CD14-positive monocyte (primary cell): ENCODE measurements at regions not wholly inside any gene's neighbourhood (a gene's known extent, or its start where the extent isn't known, plus 50 kb on each side); places are given as distances from the start of the nearest gene placed in this dataset.

Experiments used
- DNase-seq, 3 donors: peaks; one replicate each; pipeline ENCODE4 v3.0.0-alpha.2; 2011 to 2022
- H2AFZ ChIP-seq: 2 replicates; pipeline ENCODE4 v1.6.0; 2012; ENCODE audit warnings: mild to moderate bottlenecking, low read depth, low read length, inconsistent platforms; ENCODE audit not compliant: insufficient read depth, poor library complexity, severe bottlenecking
- H3K27ac ChIP-seq, 2 donors: 1 replicate in 1 of 2; 2 replicates in 1 of 2; pipeline ENCODE4 v1.5.1; 2012 to 2013; ENCODE audit warnings: low read length in 2 of 2, control low read depth in 1 of 2, inconsistent platforms in 1 of 2, low read depth in 1 of 2, mild to moderate bottlenecking in 1 of 2
- H3K27me3 ChIP-seq, 2 donors: one replicate each; pipeline versions ENCODE4 v1.6.0 to v1.6.1; 2011 to 2013; ENCODE audit warnings: low read length in 2 of 2; ENCODE audit not compliant: control insufficient read depth in 2 of 2, insufficient read depth in 2 of 2
- H3K36me3 ChIP-seq, 2 donors: replicated peaks in 1 of 2; 1 replicate in 1 of 2; 2 replicates in 1 of 2; pipeline versions ENCODE4 v1.5.1 to v1.6.1; 2012 to 2013; ENCODE audit warnings: low read length in 2 of 2, control low read depth in 1 of 2, inconsistent platforms in 1 of 2, mild to moderate bottlenecking in 1 of 2; ENCODE audit not compliant: insufficient read depth in 2 of 2, control insufficient read depth in 1 of 2
- H3K4me1 ChIP-seq, 2 donors: 1 replicate in 1 of 2; 2 replicates in 1 of 2; pipeline versions ENCODE4 v1.5.1 to v1.6.1; 2012 to 2013; ENCODE audit warnings: low read length in 2 of 2, control low read depth in 1 of 2, inconsistent platforms in 1 of 2, mild to moderate bottlenecking in 1 of 2, moderate library complexity in 1 of 2; ENCODE audit not compliant: insufficient read depth in 2 of 2, control insufficient read depth in 1 of 2
- H3K4me2 ChIP-seq: replicated peaks from 2 replicates; pipeline ENCODE3; 2012; ENCODE audit warnings: low read length, moderate library complexity, mild to moderate bottlenecking; ENCODE audit not compliant: poor library complexity, severe bottlenecking; ENCODE audit errors: extremely low read depth
- H3K4me3 ChIP-seq, 3 experiments: fragments of 200-600 bp in 1 of 3; sonication (generic) in 1 of 3; replicated peaks in 1 of 3; 1 replicate in 2 of 3; 2 replicates in 1 of 3; pipeline ENCODE4 v1.5.1; 2011 to 2013; ENCODE audit warnings: low read length in 3 of 3, mild to moderate bottlenecking in 3 of 3, control low read depth in 2 of 3, low read depth in 2 of 3, inconsistent platforms in 1 of 3, moderate library complexity in 1 of 3
- H3K79me2 ChIP-seq: 2 replicates; pipeline ENCODE4 v1.6.0; 2012; ENCODE audit warnings: mild to moderate bottlenecking, control low read depth, inconsistent platforms, low read length, moderate library complexity; ENCODE audit not compliant: insufficient read depth
- H3K9ac ChIP-seq: 2 replicates; pipeline ENCODE4 v1.6.0; 2017; ENCODE audit warnings: low read length, mild to moderate bottlenecking; ENCODE audit not compliant: insufficient read depth, poor library complexity, severe bottlenecking
- H3K9me3 ChIP-seq, 2 donors: replicated peaks in 1 of 2; 1 replicate in 1 of 2; 2 replicates in 1 of 2; pipeline versions ENCODE4 v1.5.1 to v1.6.1; 2012 to 2013; ENCODE audit warnings: low read length in 2 of 2, control low read depth in 1 of 2; ENCODE audit not compliant: control insufficient read depth in 1 of 2, insufficient read depth in 1 of 2
- H4K20me1 ChIP-seq: 2 replicates; pipeline ENCODE4 v1.6.0; 2012; ENCODE audit warnings: mild to moderate bottlenecking, low read length, control low read depth, moderate library complexity; ENCODE audit not compliant: insufficient read depth
- H3K27ac Mint-ChIP-seq, 7 donors: one replicate each; pipeline ENCODE4 v1.8.0; 2020; ENCODE audit warnings: mild to moderate bottlenecking in 7 of 7, mixed read lengths in 7 of 7, moderate library complexity in 6 of 7, inconsistent platforms in 2 of 7
- H3K27me3 Mint-ChIP-seq, 3 donors: one replicate each; pipeline ENCODE4 v1.8.0; 2021 to 2022; ENCODE audit warnings: low read depth in 3 of 3, mild to moderate bottlenecking in 3 of 3, mixed read lengths in 3 of 3, moderate library complexity in 3 of 3, inconsistent platforms in 1 of 3
- H3K36me3 Mint-ChIP-seq, 2 donors: one replicate each; pipeline ENCODE4 v1.8.0; 2020; ENCODE audit warnings: mixed read lengths in 2 of 2, inconsistent platforms in 1 of 2, mild to moderate bottlenecking in 1 of 2
- H3K4me1 Mint-ChIP-seq: one replicate; pipeline ENCODE4 v1.8.0; 2020; ENCODE audit warnings: mild to moderate bottlenecking, mixed read lengths
- H3K4me3 Mint-ChIP-seq, 2 donors: one replicate each; pipeline ENCODE4 v1.8.0; 2020; ENCODE audit warnings: mild to moderate bottlenecking in 2 of 2, mixed read lengths in 2 of 2, moderate library complexity in 1 of 2
- H3K9me3 Mint-ChIP-seq, 7 donors: one replicate each; pipeline ENCODE4 v1.8.0; 2020 to 2022; ENCODE audit warnings: mixed read lengths in 7 of 7, mild to moderate bottlenecking in 6 of 7, moderate library complexity in 6 of 7, inconsistent platforms in 2 of 7
- CTCF ChIP-seq: fragments of 200-600 bp; IDR thresholded peaks from one replicate; pipeline ENCODE4 v1.8.0; 2022; ENCODE audit warnings: antibody characterized with exemption, mild to moderate bottlenecking
- WGBS: methylation state at CpG from one replicate; pipeline ENCODE4 v1.1.5; 2013; ENCODE audit warnings: missing lambda C conversion rate; ENCODE audit not compliant: insufficient coverage; 5-methylcytosine and 5-hydroxymethylcytosine counted together
- intact Hi-C, 2 donors: fragments of 100-400 bp; cut with micrococcal nuclease; formaldehyde crosslinking; loops; one replicate each; pipeline versions ENCODE4 v1.15.0 to v1.15.1; 2023

GRCh38 chr13:89287381-89287780 lies 1616.2 kb downstream of the SLITRK5 start:
- no peak overlapping the region for H3K9ac ChIP-seq
- intact Hi-C loops = no loop called here
- no peak overlapping the region for H3K4me3 ChIP-seq
- TF ChIP-seq CTCF = no peak
- H3K36me3 Mint-ChIP-seq = no peaks in the 10 kb centered on the region
- no peaks in the 10 kb centered on the region for H3K27me3 ChIP-seq
- H3K27ac ChIP-seq = no peak overlapping the region
- no peaks in the 10 kb centered on the region for H3K27me3 Mint-ChIP-seq
- no peaks in the 10 kb centered on the region for H3K4me1 ChIP-seq
- no peak overlapping the region for H3K4me2 ChIP-seq
- DNase-seq = no peak
- no peak overlapping the region for H2AFZ ChIP-seq
- no peaks in the 10 kb centered on the region for H4K20me1 ChIP-seq
- H3K36me3 ChIP-seq = no peaks in the 10 kb centered on the region
- WGBS = 72% methylated on average over 6 of the region's 6 CpGs
- H3K4me1 Mint-ChIP-seq = no peaks in the 10 kb centered on the region
- peaks cover 14 to 15% of the 10 kb centered on the region in 2 donors for H3K9me3 ChIP-seq
- H3K9me3 Mint-ChIP-seq = peaks cover 3 to 16% (median 9%) of the 10 kb centered on the region in 7 donors
- no peaks in the 10 kb centered on the region for H3K79me2 ChIP-seq
- no peak overlapping the region for H3K27ac Mint-ChIP-seq
- H3K4me3 Mint-ChIP-seq = no peak overlapping the region

- Mint-ChIP-seq H3K4me1 (no peaks in the 10 kb centered on the region), H3K4me3 (no peak overlapping the region), H3K36me3 (no peaks in the 10 kb centered on the region), H3K9me3 (peaks cover 2 to 12% (median 7%) of the 10 kb centered on the region in 7 donors), H3K27ac (no peak overlapping the region), H3K27me3 (peaks cover 0 to 2% (median 0%) of the 10 kb centered on the region in 3 donors)
- H3K4me1 ChIP-seq = no peaks in the 10 kb centered on the region
- no peak overlapping the region for H2AFZ ChIP-seq
- WGBS = 81% methylated on average over 4 of the region's 10 CpGs
- no peaks in the 10 kb centered on the region for H3K36me3 ChIP-seq
- no peak overlapping the region for H3K27ac ChIP-seq
- H3K79me2 ChIP-seq = no peaks in the 10 kb centered on the region
- H3K4me3 ChIP-seq = no peak overlapping the region
- intact Hi-C loops = no loop called here
- no peak for TF ChIP-seq CTCF
- peaks cover 17 to 35% of the 10 kb centered on the region in 2 donors for H3K9me3 ChIP-seq
- no peaks in the 10 kb centered on the region for H4K20me1 ChIP-seq
- no peaks in the 10 kb centered on the region for H3K27me3 ChIP-seq
- no peak overlapping the region for H3K9ac ChIP-seq
- no peak for DNase-seq
- no peak overlapping the region for H3K4me2 ChIP-seq
Measured at GRCh38 chr13:89294115-89294867, 1623.1 kb downstream of the SLITRK5 start.
